ENCODE measurements at regions not wholly inside any gene's neighbourhood (a gene's known extent, or its start where the extent isn't known, plus 50 kb on each side); places are given as distances from the start of the nearest gene placed in this dataset.

DNA sequence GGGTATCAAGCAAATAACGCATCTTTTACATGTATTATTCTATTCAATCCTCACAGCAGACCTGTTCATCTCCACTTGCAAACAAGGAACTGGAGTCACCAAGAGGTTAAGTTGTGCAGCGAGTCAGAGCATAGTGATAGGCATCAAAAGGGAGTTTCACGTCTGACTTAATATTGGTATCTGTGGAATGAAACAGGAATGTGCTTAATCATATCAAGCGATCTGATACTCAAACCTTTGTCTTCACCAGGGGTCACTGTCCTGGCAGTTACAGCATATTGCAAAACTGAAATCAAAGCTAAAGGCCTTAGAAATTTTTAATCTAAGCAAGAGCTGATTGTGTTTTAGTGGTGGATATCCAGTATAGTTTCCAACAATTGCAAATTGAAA, 271.6 kb downstream of the PLK2 start:
- H3K4me1 ChIP-seq (ENCODE audit: control insufficient read depth in 2 of 2, insufficient read depth in 2 of 2, low read length in 2 of 2), result no peaks in the 10 kb centered on the region
- Mint-ChIP-seq H3K4me1 (no peaks in the 10 kb centered on the region), H3K27me3 (peaks cover 0 to 14% (median 3%) of the 10 kb centered on the region in 5 donors), H3K36me3 (no peaks in the 10 kb centered on the region), H3K9me3 (no peaks in the 10 kb centered on the region), H3K4me3 (no peak overlapping the region), H3K27ac (no peak overlapping the region)
- POLR2A ChIA-PET, result no interaction called here
- no peaks in the 10 kb centered on the region for H3K27me3 ChIP-seq (ENCODE audit: control insufficient read depth in 2 of 2, insufficient read depth in 2 of 2, low read length in 2 of 2)
- intact Hi-C loops (cut with micrococcal nuclease), result no loop called here
- H3K27ac ChIP-seq (ENCODE audit: low read depth, low read length), result no peak overlapping the region
- no peak for ATAC-seq
- H3K9me3 ChIP-seq (ENCODE audit: control insufficient read depth in 2 of 3, low read length in 3 of 3), result no peaks in the 10 kb centered on the region
- CTCF ChIA-PET, result no interaction called here
- no peak overlapping the region for H3K4me3 ChIP-seq (ENCODE audit: low read length)
- DNase-seq, result no peak
- H3K36me3 ChIP-seq (ENCODE audit: control insufficient read depth in 2 of 3, insufficient read depth in 3 of 3, low read length in 3 of 3), result no peaks in the 10 kb centered on the region

DNA sequence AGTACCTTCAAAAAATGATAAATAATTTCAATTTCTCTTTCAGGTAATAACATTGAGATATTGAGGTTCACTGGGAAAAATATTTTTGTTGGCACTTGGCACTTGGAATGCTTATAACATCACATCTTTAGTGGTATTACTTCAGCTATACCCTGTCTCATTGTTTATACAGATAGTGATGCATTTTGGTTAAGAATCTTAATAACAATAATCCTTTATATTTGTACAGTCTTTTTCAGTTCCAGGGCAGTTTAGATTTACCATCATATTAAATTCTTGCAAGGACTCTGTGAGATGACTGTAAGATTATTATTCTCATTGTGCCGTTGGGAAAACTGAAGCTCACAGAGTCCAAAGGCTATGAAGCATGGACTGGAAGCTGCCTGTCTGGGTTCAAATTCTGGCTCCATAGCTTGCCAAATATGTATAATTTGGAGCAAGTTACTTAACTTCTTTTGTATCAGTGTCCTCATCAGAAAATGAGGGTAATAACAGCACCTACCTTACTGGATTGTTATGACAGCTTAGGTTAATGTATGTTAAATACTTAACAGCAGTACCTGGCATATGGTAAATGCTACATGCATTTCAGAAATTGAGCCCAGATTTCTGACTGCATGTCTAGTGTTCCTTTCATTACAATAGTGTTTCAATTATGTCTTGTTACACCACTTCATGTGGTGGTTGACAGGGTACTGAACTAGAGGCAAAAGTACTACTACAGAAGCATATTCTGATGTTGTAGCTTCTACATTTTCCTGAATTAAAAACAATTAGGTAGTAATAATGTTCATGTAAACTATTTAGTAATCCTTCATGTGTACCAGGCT, 272.2 kb downstream of the PLK2 start:
- no peak overlapping the region for H3K27ac ChIP-seq (ENCODE audit: low read depth, low read length)
- no peak for ATAC-seq
- H3K4me1 ChIP-seq (ENCODE audit: control insufficient read depth in 2 of 2, insufficient read depth in 2 of 2, low read length in 2 of 2), result no peaks in the 10 kb centered on the region
- peaks cover 0 to 14% (median 3%) of the 10 kb centered on the region in 5 donors for H3K27me3 Mint-ChIP-seq
- H3K4me1 Mint-ChIP-seq, result no peaks in the 10 kb centered on the region
- ChIA-PET CTCF (no interaction called here), POLR2A (no interaction called here)
- H3K36me3 Mint-ChIP-seq, result no peaks in the 10 kb centered on the region
- no peaks in the 10 kb centered on the region for H3K36me3 ChIP-seq (ENCODE audit: control insufficient read depth in 2 of 3, insufficient read depth in 3 of 3, low read length in 3 of 3)
- no peak for DNase-seq
- H3K27me3 ChIP-seq (ENCODE audit: control insufficient read depth in 2 of 2, insufficient read depth in 2 of 2, low read length in 2 of 2), result no peaks in the 10 kb centered on the region
- H3K9me3 Mint-ChIP-seq, result no peaks in the 10 kb centered on the region
- H3K27ac Mint-ChIP-seq, result no peak overlapping the region
- no peaks in the 10 kb centered on the region for H3K9me3 ChIP-seq (ENCODE audit: control insufficient read depth in 2 of 3, low read length in 3 of 3)
- intact Hi-C loops (cut with micrococcal nuclease), result no loop called here
- no peak overlapping the region for H3K4me3 Mint-ChIP-seq
- no peak overlapping the region for H3K4me3 ChIP-seq (ENCODE audit: low read length)

- Histone ChIP-seq H3K36me3 (ENCODE audit: control insufficient read depth in 2 of 3, insufficient read depth in 3 of 3, low read length in 3 of 3) (no peaks in the 10 kb centered on the region), H3K4me3 (ENCODE audit: low read length) (no peak overlapping the region), H3K4me1 (ENCODE audit: control insufficient read depth in 2 of 2, insufficient read depth in 2 of 2, low read length in 2 of 2) (no peaks in the 10 kb centered on the region), H3K27me3 (ENCODE audit: control insufficient read depth in 2 of 2, insufficient read depth in 2 of 2, low read length in 2 of 2) (no peaks in the 10 kb centered on the region), H3K27ac (ENCODE audit: low read depth, low read length) (no peak overlapping the region), H3K9me3 (ENCODE audit: control insufficient read depth in 2 of 3, low read length in 3 of 3) (no peaks in the 10 kb centered on the region)
- Mint-ChIP-seq H3K4me3 (no peak overlapping the region), H3K9me3 (no peaks in the 10 kb centered on the region), H3K4me1 (no peaks in the 10 kb centered on the region), H3K27me3 (peaks cover 0 to 7% (median 0%) of the 10 kb centered on the region in 5 donors), H3K36me3 (no peaks in the 10 kb centered on the region), H3K27ac (no peak overlapping the region)
- ChIA-PET CTCF (no interaction called here), POLR2A (no interaction called here)
- no peak for DNase-seq
- no peak for ATAC-seq
- intact Hi-C loops (cut with micrococcal nuclease), result no loop called here
Measured at GRCh38 chr5:58185801-58186200, 274.1 kb downstream of the PLK2 start.

GRCh38 chr5:58185397-58185796, 274.5 kb downstream of the PLK2 start:
- ATAC-seq, result no peak
- Histone ChIP-seq H3K36me3 (ENCODE audit: control insufficient read depth in 2 of 3, insufficient read depth in 3 of 3, low read length in 3 of 3) (no peaks in the 10 kb centered on the region), H3K9me3 (ENCODE audit: control insufficient read depth in 2 of 3, low read length in 3 of 3) (no peaks in the 10 kb centered on the region), H3K27me3 (ENCODE audit: control insufficient read depth in 2 of 2, insufficient read depth in 2 of 2, low read length in 2 of 2) (no peaks in the 10 kb centered on the region), H3K4me1 (ENCODE audit: control insufficient read depth in 2 of 2, insufficient read depth in 2 of 2, low read length in 2 of 2) (no peaks in the 10 kb centered on the region), H3K4me3 (ENCODE audit: low read length) (no peak overlapping the region), H3K27ac (ENCODE audit: low read depth, low read length) (no peak overlapping the region)
- POLR2A ChIA-PET, result no interaction called here
- CTCF ChIA-PET, result no interaction called here
- Mint-ChIP-seq H3K27me3 (peaks cover 0 to 6% (median 0%) of the 10 kb centered on the region in 5 donors), H3K4me3 (no peak overlapping the region), H3K27ac (no peak overlapping the region), H3K4me1 (no peaks in the 10 kb centered on the region), H3K36me3 (no peaks in the 10 kb centered on the region), H3K9me3 (no peaks in the 10 kb centered on the region)
- DNase-seq, result no peak
- intact Hi-C loops (cut with micrococcal nuclease), result no loop called here

GRCh38 chr5:58184910-58185309, 275.0 kb downstream of the PLK2 start:
- ATAC-seq, result no peak
- Mint-ChIP-seq H3K4me1 (no peaks in the 10 kb centered on the region), H3K36me3 (no peaks in the 10 kb centered on the region), H3K4me3 (no peak overlapping the region), H3K27ac (no peak overlapping the region), H3K27me3 (peaks cover 0 to under 1% (median 0%) of the 10 kb centered on the region in 5 donors), H3K9me3 (no peaks in the 10 kb centered on the region)
- Histone ChIP-seq H3K27me3 (ENCODE audit: control insufficient read depth in 2 of 2, insufficient read depth in 2 of 2, low read length in 2 of 2) (no peaks in the 10 kb centered on the region), H3K9me3 (ENCODE audit: control insufficient read depth in 2 of 3, low read length in 3 of 3) (no peaks in the 10 kb centered on the region), H3K27ac (ENCODE audit: low read depth, low read length) (no peak overlapping the region), H3K36me3 (ENCODE audit: control insufficient read depth in 2 of 3, insufficient read depth in 3 of 3, low read length in 3 of 3) (no peaks in the 10 kb centered on the region), H3K4me1 (ENCODE audit: control insufficient read depth in 2 of 2, insufficient read depth in 2 of 2, low read length in 2 of 2) (no peaks in the 10 kb centered on the region), H3K4me3 (ENCODE audit: low read length) (no peak overlapping the region)
- ChIA-PET POLR2A (no interaction called here), CTCF (no interaction called here)
- intact Hi-C loops (cut with micrococcal nuclease), result no loop called here
- no peak for DNase-seq

DNA sequence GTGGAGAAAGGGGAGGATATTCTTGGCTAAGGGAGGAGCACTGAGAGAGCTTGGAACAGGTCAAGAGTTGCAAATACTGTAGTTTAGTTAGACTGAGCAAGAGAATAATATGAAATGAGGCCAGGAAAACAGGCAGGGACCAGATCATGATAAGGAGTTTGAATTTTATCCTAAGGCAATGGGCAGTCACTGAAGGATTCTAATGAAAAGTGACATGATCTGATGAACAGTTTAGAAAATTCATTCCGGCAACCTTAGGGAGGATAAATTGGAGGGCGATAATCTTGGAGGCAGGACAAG, 276.1 kb downstream of the PLK2 start:
- intact Hi-C loops (cut with micrococcal nuclease), result no loop called here
- Mint-ChIP-seq H3K27me3 (peaks cover 0 to 2% (median 0%) of the 10 kb centered on the region in 5 donors), H3K36me3 (no peaks in the 10 kb centered on the region), H3K4me1 (no peaks in the 10 kb centered on the region), H3K4me3 (no peak overlapping the region), H3K27ac (no peak overlapping the region), H3K9me3 (no peaks in the 10 kb centered on the region)
- CTCF ChIA-PET, result no interaction called here
- POLR2A ChIA-PET, result no interaction called here
- Histone ChIP-seq H3K27ac (ENCODE audit: low read depth, low read length) (no peak overlapping the region), H3K9me3 (ENCODE audit: control insufficient read depth in 2 of 3, low read length in 3 of 3) (no peaks in the 10 kb centered on the region), H3K4me3 (ENCODE audit: low read length) (no peak overlapping the region), H3K36me3 (ENCODE audit: control insufficient read depth in 2 of 3, insufficient read depth in 3 of 3, low read length in 3 of 3) (no peaks in the 10 kb centered on the region), H3K4me1 (ENCODE audit: control insufficient read depth in 2 of 2, insufficient read depth in 2 of 2, low read length in 2 of 2) (no peaks in the 10 kb centered on the region), H3K27me3 (ENCODE audit: control insufficient read depth in 2 of 2, insufficient read depth in 2 of 2, low read length in 2 of 2) (no peaks in the 10 kb centered on the region)
- ATAC-seq (no peak), DNase-seq (no peak)

- Mint-ChIP-seq H3K4me3 (no peak overlapping the region), H3K36me3 (no peaks in the 10 kb centered on the region), H3K27me3 (peaks cover 0 to 7% (median 0%) of the 10 kb centered on the region in 5 donors), H3K4me1 (no peaks in the 10 kb centered on the region), H3K9me3 (no peaks in the 10 kb centered on the region), H3K27ac (no peak overlapping the region)
- no peak overlapping the region for H3K27ac ChIP-seq (ENCODE audit: low read depth, low read length)
- ATAC-seq (no peak), DNase-seq (no peak)
- H3K4me1 ChIP-seq (ENCODE audit: control insufficient read depth in 2 of 2, insufficient read depth in 2 of 2, low read length in 2 of 2), result no peaks in the 10 kb centered on the region
- ChIA-PET CTCF (no interaction called here), POLR2A (no interaction called here)
- intact Hi-C loops (cut with micrococcal nuclease), result no loop called here
- no peaks in the 10 kb centered on the region for H3K27me3 ChIP-seq (ENCODE audit: control insufficient read depth in 2 of 2, insufficient read depth in 2 of 2, low read length in 2 of 2)
- H3K4me3 ChIP-seq (ENCODE audit: low read length), result no peak overlapping the region
- H3K36me3 ChIP-seq (ENCODE audit: control insufficient read depth in 2 of 3, insufficient read depth in 3 of 3, low read length in 3 of 3), result no peaks in the 10 kb centered on the region
- H3K9me3 ChIP-seq (ENCODE audit: control insufficient read depth in 2 of 3, low read length in 3 of 3), result no peaks in the 10 kb centered on the region
Measured at GRCh38 chr5:58183078-58183785, 276.7 kb downstream of the PLK2 start.

Data from naive thymus-derived CD4-positive, alpha-beta T cell (primary cell).